Thyroid gland (tissue), 4 donors: ENCODE measurements at regions not wholly inside any gene's neighbourhood (a gene's known extent, or its start where the extent isn't known, plus 50 kb on each side); places are given as distances from the start of the nearest gene placed in this dataset.

Experiments
- POLR2A ChIP-seq, 2 donors: fragments of 450-650 bp; IDR thresholded peaks; one replicate each; pipeline ENCODE4 v1.6.1; 2017; ENCODE audit warnings: antibody characterized with exemption in 2 of 2, mild to moderate bottlenecking in 2 of 2, moderate library complexity in 1 of 2
- TF ChIP-seq, protein P1 (sequence below), 6 experiments: fragments of 200-600 bp in 3 of 6; fragments of 450-650 bp in 3 of 6; sonication (generic) in 3 of 6; IDR thresholded peaks; one replicate each; pipeline ENCODE4 v1.5.1; 2016 to 2019; ENCODE audit warnings: antibody characterized with exemption in 6 of 6, mild to moderate bottlenecking in 2 of 6, inconsistent platforms in 1 of 6, moderate library complexity in 1 of 6

DNA sequence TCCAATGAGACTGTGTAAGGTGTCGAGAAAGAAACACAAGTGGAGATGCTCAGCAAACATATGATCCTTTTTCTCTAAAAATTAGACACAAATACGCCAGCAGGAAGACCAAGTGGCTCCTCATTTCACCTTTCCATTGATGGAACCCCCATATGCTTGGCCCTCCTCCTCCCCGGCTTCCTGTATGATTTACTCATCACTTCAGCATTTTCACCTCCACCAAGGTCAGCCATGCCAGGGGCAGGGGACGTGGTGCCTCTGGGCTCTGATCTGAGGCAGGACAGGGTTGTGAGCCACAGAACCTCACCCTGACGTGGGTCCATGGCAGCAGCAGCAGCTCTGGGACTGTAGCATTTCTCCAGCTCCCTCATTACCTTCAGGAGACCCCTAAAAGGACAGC lies 116.8 kb upstream of the PFKP start:
- TF ChIP-seq POLR2A (IDR thresholded peaks at IDR 0.05), result no peak
- TF ChIP-seq, protein P1, sequence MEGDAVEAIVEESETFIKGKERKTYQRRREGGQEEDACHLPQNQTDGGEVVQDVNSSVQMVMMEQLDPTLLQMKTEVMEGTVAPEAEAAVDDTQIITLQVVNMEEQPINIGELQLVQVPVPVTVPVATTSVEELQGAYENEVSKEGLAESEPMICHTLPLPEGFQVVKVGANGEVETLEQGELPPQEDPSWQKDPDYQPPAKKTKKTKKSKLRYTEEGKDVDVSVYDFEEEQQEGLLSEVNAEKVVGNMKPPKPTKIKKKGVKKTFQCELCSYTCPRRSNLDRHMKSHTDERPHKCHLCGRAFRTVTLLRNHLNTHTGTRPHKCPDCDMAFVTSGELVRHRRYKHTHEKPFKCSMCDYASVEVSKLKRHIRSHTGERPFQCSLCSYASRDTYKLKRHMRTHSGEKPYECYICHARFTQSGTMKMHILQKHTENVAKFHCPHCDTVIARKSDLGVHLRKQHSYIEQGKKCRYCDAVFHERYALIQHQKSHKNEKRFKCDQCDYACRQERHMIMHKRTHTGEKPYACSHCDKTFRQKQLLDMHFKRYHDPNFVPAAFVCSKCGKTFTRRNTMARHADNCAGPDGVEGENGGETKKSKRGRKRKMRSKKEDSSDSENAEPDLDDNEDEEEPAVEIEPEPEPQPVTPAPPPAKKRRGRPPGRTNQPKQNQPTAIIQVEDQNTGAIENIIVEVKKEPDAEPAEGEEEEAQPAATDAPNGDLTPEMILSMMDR (IDR thresholded peaks at IDR 0.05), result no peak
